DND-41 (cell line): ENCODE measurements at regions not wholly inside any gene's neighbourhood (a gene's known extent, or its start where the extent isn't known, plus 50 kb on each side); places are given as distances from the start of the nearest gene placed in this dataset.

ENCODE experiments used
- EZH2 ChIP-seq: IDR thresholded peaks from 3 replicates; pipeline ENCODE4 v1.6.1; 2012; ENCODE audit warnings: borderline replicate concordance, low read depth, mild to moderate bottlenecking, moderate library complexity, low read length, inconsistent platforms; ENCODE audit not compliant: severe bottlenecking
- TF ChIP-seq, protein P1 (sequence below): IDR thresholded peaks from 2 replicates; pipeline ENCODE4 v1.5.1; 2012; ENCODE audit warnings: borderline replicate concordance, low read length, moderate library complexity, mild to moderate bottlenecking; ENCODE audit not compliant: poor library complexity, severe bottlenecking; ENCODE audit errors: extremely low read depth

DNA sequence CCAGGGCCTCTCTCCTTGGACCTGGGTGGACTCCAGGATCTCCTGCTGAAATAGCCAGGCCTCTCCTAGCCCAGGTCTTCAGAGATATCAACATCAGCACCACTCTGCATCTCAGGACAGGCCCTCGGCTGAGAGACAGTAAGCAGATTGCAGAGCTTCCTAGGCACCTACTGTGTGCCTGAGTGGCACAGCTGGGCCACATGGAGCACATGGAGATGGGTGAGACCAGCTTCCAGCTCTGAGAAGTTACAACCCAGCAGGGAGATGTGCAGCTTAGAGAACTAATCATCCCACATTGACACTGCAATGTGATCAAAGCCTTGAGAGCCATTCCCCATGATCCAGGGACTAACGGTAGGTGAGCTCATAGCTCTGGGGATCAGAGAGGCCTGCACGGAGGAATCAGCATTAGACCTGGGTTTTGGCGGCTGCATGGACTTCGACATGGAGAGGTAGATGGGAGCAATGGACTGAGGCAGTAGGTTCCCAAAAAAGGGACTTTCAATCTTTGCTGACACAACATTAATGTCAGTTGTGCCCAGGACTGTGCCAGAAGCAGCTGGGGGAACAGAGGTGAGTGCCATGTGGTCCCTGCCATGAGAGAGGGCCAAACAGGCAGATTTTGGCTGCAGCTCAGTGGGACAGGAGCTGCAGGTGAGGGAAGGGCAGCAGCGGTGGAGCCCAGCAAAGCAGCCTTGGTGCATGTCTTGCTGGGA, 76.0 kb upstream of the LEP start:
- TF ChIP-seq, protein P1, sequence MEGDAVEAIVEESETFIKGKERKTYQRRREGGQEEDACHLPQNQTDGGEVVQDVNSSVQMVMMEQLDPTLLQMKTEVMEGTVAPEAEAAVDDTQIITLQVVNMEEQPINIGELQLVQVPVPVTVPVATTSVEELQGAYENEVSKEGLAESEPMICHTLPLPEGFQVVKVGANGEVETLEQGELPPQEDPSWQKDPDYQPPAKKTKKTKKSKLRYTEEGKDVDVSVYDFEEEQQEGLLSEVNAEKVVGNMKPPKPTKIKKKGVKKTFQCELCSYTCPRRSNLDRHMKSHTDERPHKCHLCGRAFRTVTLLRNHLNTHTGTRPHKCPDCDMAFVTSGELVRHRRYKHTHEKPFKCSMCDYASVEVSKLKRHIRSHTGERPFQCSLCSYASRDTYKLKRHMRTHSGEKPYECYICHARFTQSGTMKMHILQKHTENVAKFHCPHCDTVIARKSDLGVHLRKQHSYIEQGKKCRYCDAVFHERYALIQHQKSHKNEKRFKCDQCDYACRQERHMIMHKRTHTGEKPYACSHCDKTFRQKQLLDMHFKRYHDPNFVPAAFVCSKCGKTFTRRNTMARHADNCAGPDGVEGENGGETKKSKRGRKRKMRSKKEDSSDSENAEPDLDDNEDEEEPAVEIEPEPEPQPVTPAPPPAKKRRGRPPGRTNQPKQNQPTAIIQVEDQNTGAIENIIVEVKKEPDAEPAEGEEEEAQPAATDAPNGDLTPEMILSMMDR = no peak
- TF ChIP-seq EZH2 = no peak
